HG03520 (cell line): ENCODE measurements at regions not wholly inside any gene's neighbourhood (a gene's known extent, or its start where the extent isn't known, plus 50 kb on each side); places are given as distances from the start of the nearest gene placed in this dataset.
"Not testable (repeated sequence)": the region's sequence is repeated elsewhere in the genome, so short reads cannot be mapped to it uniquely, and the experiment has no call there.

ENCODE experiments used
- ATAC-seq: cut with Tn5 transposase; IDR thresholded peaks from one replicate; pipeline ENCODE4 v1.9.1; 2021; ENCODE audit warnings: mild to moderate bottlenecking, moderate library complexity; ENCODE audit not compliant: unreplicated experiment

GRCh38 chr14:106761886-106762816 lies 1235.8 kb downstream of the TMEM121 start:
- ATAC-seq = not testable (repeated sequence)

- ATAC-seq = not testable (repeated sequence)
These were observed 1238.6 kb downstream of the TMEM121 start for GRCh38 chr14:106764968-106765369.

- ATAC-seq = no peak
These were observed 1239.8 kb downstream of the TMEM121 start for GRCh38 chr14:106766145-106766544.

GRCh38 chr14:106766551-106767277 lies 1240.3 kb downstream of the TMEM121 start:
- ATAC-seq = not testable (repeated sequence)

GRCh38 chr14:106768230-106768629 lies 1241.8 kb downstream of the TMEM121 start:
- not testable (repeated sequence) for ATAC-seq

GRCh38 chr14:106768972-106769700 lies 1242.8 kb downstream of the TMEM121 start:
- ATAC-seq = not testable (repeated sequence)

- not testable (repeated sequence) for ATAC-seq
These were observed 1243.8 kb downstream of the TMEM121 start for GRCh38 chr14:106770158-106770672.

- not testable (repeated sequence) for ATAC-seq
These were observed 1248.6 kb downstream of the TMEM121 start for GRCh38 chr14:106774889-106775480.

- ATAC-seq = no peak
These were observed 1250.1 kb downstream of the TMEM121 start for GRCh38 chr14:106776395-106776983.

- no peak for ATAC-seq
These were observed 1252.6 kb downstream of the TMEM121 start for GRCh38 chr14:106778986-106779385.

GRCh38 chr14:106786697-106787096 lies 1260.3 kb downstream of the TMEM121 start:
- no peak for ATAC-seq

- no peak for ATAC-seq
These were observed 1261.2 kb downstream of the TMEM121 start for GRCh38 chr14:106787626-106788025.

- no peak for ATAC-seq
These were observed 1262.2 kb downstream of the TMEM121 start for GRCh38 chr14:106788534-106788933.

GRCh38 chr14:106789318-106789717 lies 1262.9 kb downstream of the TMEM121 start:
- no peak for ATAC-seq

- ATAC-seq = no peak
These were observed 1264.0 kb downstream of the TMEM121 start for GRCh38 chr14:106790189-106791036.

GRCh38 chr14:106792543-106792942 lies 1266.2 kb downstream of the TMEM121 start:
- no peak for ATAC-seq

- ATAC-seq = not testable (repeated sequence)
These were observed 1271.8 kb downstream of the TMEM121 start for GRCh38 chr14:106798166-106798565.

GRCh38 chr14:106802413-106803364 lies 1276.3 kb downstream of the TMEM121 start:
- ATAC-seq = no peak
